Naive thymus-derived CD8-positive, alpha-beta T cell (primary cell): ENCODE measurements at regions not wholly inside any gene's neighbourhood (a gene's known extent, or its start where the extent isn't known, plus 50 kb on each side); places are given as distances from the start of the nearest gene placed in this dataset.

Experiments
- ATAC-seq, 2 donors: fragments of 150-1000 bp; cut with Tn5 transposase in 1 of 2; sonication (Bioruptor Pico), chemical (Tn5 transposase) in 1 of 2; 1 replicate in 1 of 2; 2 replicates in 1 of 2; pipeline ENCODE4 v1.10.0; 2021; ENCODE audit warnings: mild to moderate bottlenecking in 2 of 2, moderate library complexity in 2 of 2
- POLR2A ChIA-PET: fragments of 350-600 bp; sonication (Branson Sonifier 250); formaldehyde crosslinking; loops from one replicate; lab custom pipeline; 2021; ENCODE audit warnings: antibody characterized with exemption; lab: Charles Lee
- DNase-seq, 10 donors: peaks; one replicate each; pipeline versions ENCODE4 v3.0.0 to v3.0.0-alpha.2; 2020 to 2022
- H3K27ac Mint-ChIP-seq, 10 donors: one replicate each; pipeline ENCODE4 v1.8.0; 2020 to 2022; ENCODE audit warnings: mild to moderate bottlenecking in 10 of 10, mixed read lengths in 10 of 10, moderate library complexity in 4 of 10, inconsistent platforms in 1 of 10
- H3K27me3 Mint-ChIP-seq, 5 donors: one replicate each; pipeline ENCODE4 v1.8.0; 2021 to 2022; ENCODE audit warnings: mixed read lengths in 5 of 5
- H3K36me3 Mint-ChIP-seq, 3 donors: one replicate each; pipeline ENCODE4 v1.8.0; 2020 to 2022; ENCODE audit warnings: mixed read lengths in 3 of 3, mild to moderate bottlenecking in 2 of 3, inconsistent platforms in 1 of 3
- H3K4me1 Mint-ChIP-seq, 4 donors: one replicate each; pipeline ENCODE4 v1.8.0; 2021 to 2022; ENCODE audit warnings: mixed read lengths in 4 of 4
- H3K4me3 Mint-ChIP-seq, 10 donors: one replicate each; pipeline ENCODE4 v1.8.0; 2020 to 2022; ENCODE audit warnings: mild to moderate bottlenecking in 10 of 10, mixed read lengths in 10 of 10, moderate library complexity in 6 of 10, inconsistent platforms in 1 of 10
- H3K9me3 Mint-ChIP-seq, 9 donors: one replicate each; pipeline ENCODE4 v1.8.0; 2020 to 2022; ENCODE audit warnings: mixed read lengths in 9 of 9, mild to moderate bottlenecking in 3 of 9, inconsistent platforms in 1 of 9, moderate library complexity in 1 of 9

DNA sequence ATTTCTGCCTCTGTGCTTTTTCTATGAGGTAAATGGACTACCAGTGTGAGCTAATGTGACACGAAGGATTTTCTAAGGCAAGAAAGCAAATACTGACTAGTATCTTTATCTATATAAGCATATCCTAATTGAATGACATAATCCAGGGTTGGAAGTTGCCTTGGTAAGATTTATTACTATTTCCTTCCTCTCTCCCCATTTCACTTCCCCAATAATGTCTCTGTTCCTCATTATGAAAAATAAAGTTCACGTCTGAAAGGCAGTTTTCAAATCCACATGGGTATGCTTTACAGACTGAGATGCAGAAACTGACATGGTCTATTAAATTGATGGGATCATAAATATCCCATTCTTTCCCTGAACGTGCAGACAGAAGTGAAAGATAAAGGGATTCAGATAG lies 86.0 kb downstream of the DTWD1 start:
- POLR2A ChIA-PET, result no interaction called here
- no peak for DNase-seq

GRCh38 chr15:49707598-49707997 lies 86.8 kb downstream of the DTWD1 start:
- ATAC-seq (no peak), DNase-seq (no peak)
- Mint-ChIP-seq H3K27me3 (peaks cover 0 to 7% (median 0%) of the 10 kb centered on the region in 5 donors), H3K27ac (no peak overlapping the region), H3K4me3 (no peak overlapping the region), H3K9me3 (peaks cover 19 to 51% (median 30%) of the 10 kb centered on the region in 9 donors), H3K36me3 (peaks cover 0 to 27% (median 7%) of the 10 kb centered on the region in 3 donors), H3K4me1 (peaks cover 0 to 1% (median 0%) of the 10 kb centered on the region in 4 donors)
- POLR2A ChIA-PET, result no interaction called here

More for the DNA sequence above, 86.0 kb downstream of the DTWD1 start:
- Mint-ChIP-seq H3K4me1 (peaks cover 0 to 1% (median 0%) of the 10 kb centered on the region in 4 donors), H3K27ac (no peak overlapping the region), H3K27me3 (no peaks in the 10 kb centered on the region), H3K4me3 (no peak overlapping the region), H3K36me3 (peaks cover 0 to 20% (median 5%) of the 10 kb centered on the region in 3 donors), H3K9me3 (peaks cover 16 to 43% (median 26%) of the 10 kb centered on the region in 9 donors)
- no peak for ATAC-seq

- ATAC-seq, result no peak
- H3K27ac Mint-ChIP-seq, result no peak overlapping the region
- H3K27me3 Mint-ChIP-seq, result peaks cover 0 to 8% (median 2%) of the 10 kb centered on the region in 5 donors
- H3K36me3 Mint-ChIP-seq, result peaks cover 0 to 31% (median 7%) of the 10 kb centered on the region in 3 donors
- DNase-seq, result no peak
- peaks cover 19 to 55% (median 31%) of the 10 kb centered on the region in 9 donors for H3K9me3 Mint-ChIP-seq
- POLR2A ChIA-PET, result no interaction called here
- H3K4me1 Mint-ChIP-seq, result peaks cover 0 to 3% (median 0%) of the 10 kb centered on the region in 4 donors
- no peak overlapping the region for H3K4me3 Mint-ChIP-seq
Observed at GRCh38 chr15:49709646-49710214, 88.9 kb downstream of the DTWD1 start.

DNA sequence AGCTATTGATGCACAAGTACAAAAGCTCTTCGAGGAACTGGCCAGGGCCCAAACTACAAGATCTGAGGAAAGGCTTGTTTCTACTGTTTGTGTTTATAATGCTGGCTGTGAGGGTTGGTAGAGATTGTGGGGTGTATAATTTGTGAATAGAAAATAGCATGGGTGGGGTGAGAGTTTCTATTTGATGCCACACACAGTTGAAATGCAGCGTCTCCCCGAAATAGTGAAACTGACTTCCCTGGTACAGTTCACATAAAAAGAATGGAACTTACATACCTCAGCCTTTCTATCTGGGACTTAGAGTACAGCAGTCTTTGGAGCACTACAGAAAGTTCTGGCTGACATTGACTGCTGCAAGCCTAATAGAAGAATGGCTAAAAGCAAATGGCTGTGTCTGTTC lies 91.3 kb downstream of the DTWD1 start:
- no peak for DNase-seq
- H3K27ac Mint-ChIP-seq, result no peak overlapping the region
- peaks cover 0 to 5% (median 0%) of the 10 kb centered on the region in 4 donors for H3K4me1 Mint-ChIP-seq
- no peak overlapping the region for H3K4me3 Mint-ChIP-seq
- H3K9me3 Mint-ChIP-seq, result peaks cover 19 to 53% (median 31%) of the 10 kb centered on the region in 9 donors
- POLR2A ChIA-PET, result no interaction called here
- no peak for ATAC-seq
- H3K36me3 Mint-ChIP-seq, result peaks cover 0 to 31% (median 7%) of the 10 kb centered on the region in 3 donors
- peaks cover 0 to 8% (median 2%) of the 10 kb centered on the region in 5 donors for H3K27me3 Mint-ChIP-seq

DNA sequence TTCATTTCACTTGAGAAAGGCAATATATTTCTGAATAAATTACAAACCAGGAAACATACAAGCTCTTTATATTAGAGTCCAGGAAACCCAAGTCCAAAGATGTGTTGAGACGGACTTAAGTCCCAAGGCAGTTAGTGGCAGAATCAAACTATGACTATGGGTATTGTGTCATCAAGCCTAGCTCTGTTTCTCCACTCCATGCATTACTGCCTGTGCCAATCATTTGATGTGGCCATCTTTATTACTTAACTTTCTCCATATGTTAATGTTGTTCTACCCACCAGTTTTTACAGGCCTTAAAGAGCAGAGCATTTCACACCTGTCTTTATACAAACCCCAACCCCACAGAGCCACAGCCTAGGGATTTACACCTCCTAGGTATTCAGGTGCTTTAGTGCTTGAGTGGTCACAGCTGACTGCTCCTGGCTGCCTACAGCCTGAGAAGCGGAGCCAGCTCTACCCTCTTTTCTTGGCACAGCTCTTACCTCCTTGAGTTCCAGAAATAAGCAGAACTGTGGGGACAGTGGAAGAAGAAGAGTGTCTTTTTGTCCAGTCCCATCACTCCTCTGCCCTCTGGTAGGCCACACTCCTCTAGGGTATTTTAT lies 92.1 kb downstream of the DTWD1 start:
- H3K36me3 Mint-ChIP-seq, result peaks cover 0 to 31% (median 7%) of the 10 kb centered on the region in 3 donors
- no peak overlapping the region for H3K27ac Mint-ChIP-seq
- H3K9me3 Mint-ChIP-seq, result peaks cover 18 to 45% (median 31%) of the 10 kb centered on the region in 9 donors
- no peak overlapping the region for H3K4me3 Mint-ChIP-seq
- H3K27me3 Mint-ChIP-seq, result peaks cover 0 to 8% (median 2%) of the 10 kb centered on the region in 5 donors
- no peak for DNase-seq
- ATAC-seq, result no peak
- POLR2A ChIA-PET, result no interaction called here
- peaks cover 0 to 5% (median 0%) of the 10 kb centered on the region in 4 donors for H3K4me1 Mint-ChIP-seq

DNA sequence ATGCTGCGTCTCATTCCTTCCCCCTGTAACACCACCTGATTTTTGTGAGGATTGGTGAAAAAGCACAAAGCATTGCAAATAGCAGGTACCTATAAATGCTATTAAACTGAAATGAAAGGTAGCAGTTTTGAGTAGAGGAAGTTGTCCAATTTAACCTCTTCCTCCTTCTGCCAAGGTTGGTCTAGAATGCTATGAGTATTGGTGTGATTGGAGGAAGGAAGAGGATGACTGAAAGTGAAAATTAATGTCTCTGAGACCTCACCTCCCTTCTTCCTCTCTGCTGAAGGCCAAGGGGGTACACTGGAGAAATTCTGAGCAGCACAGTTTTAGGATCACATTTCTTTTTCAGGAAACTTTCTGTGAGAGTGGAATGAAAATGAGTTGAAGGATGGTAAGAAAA lies 94.4 kb downstream of the DTWD1 start:
- H3K36me3 Mint-ChIP-seq, result peaks cover 0 to 19% (median 3%) of the 10 kb centered on the region in 3 donors
- H3K4me3 Mint-ChIP-seq, result no peak overlapping the region
- POLR2A ChIA-PET, result no interaction called here
- DNase-seq (no peak), ATAC-seq (no peak)
- H3K27ac Mint-ChIP-seq, result no peak overlapping the region
- H3K4me1 Mint-ChIP-seq, result peaks cover 0 to 8% (median 0%) of the 10 kb centered on the region in 4 donors
- peaks cover under 1 to 22% (median 14%) of the 10 kb centered on the region in 9 donors for H3K9me3 Mint-ChIP-seq
- H3K27me3 Mint-ChIP-seq, result peaks cover 0 to 8% (median 2%) of the 10 kb centered on the region in 5 donors

DNA sequence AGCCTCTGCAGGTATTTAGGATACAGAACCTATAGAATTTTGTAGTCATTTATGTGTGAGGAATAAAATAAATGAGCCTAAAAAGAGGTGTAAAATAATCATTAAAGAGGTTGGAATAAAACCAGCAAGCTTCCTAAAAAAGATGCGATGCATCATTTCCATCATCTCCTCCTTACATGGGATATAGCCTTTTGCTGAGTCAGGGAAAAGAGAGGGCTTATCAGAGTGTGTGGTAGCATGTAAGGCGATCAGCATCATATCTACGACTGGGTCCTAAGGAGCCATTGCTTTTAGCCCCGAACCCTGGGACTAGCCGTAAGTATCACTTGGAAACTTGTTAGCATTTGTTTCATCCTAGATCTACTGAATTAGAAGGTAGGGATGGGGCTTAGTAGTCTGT lies 94.9 kb downstream of the DTWD1 start:
- POLR2A ChIA-PET, result no interaction called here
- H3K27me3 Mint-ChIP-seq, result peaks cover 0 to 8% (median 2%) of the 10 kb centered on the region in 5 donors
- ATAC-seq (no peak), DNase-seq (no peak)
- no peak overlapping the region for H3K4me3 Mint-ChIP-seq
- peaks cover 0 to 8% (median 0%) of the 10 kb centered on the region in 4 donors for H3K4me1 Mint-ChIP-seq
- H3K9me3 Mint-ChIP-seq, result peaks cover 0 to 21% (median 10%) of the 10 kb centered on the region in 9 donors
- H3K27ac Mint-ChIP-seq, result no peak overlapping the region
- peaks cover 0 to 19% (median 3%) of the 10 kb centered on the region in 3 donors for H3K36me3 Mint-ChIP-seq

DNA sequence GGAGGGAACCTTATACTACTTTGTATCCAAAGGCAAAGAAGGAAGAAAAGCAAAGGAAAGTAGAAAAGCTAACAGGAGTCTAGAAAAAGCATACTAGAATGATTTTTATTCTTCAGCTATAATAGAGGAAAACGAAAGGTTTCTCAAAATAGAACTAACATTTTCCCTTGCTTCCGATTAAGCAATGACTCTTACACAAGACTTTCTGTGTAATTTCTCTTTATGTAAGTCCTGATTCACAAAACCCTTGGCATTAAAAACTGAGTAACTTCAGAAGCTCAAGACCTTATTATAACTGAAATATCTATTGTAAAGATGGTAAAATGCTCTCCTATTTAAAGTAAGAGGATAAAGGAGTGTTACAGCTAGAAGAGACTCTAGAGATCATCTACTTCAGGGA lies 97.4 kb downstream of the DTWD1 start:
- POLR2A ChIA-PET, result no interaction called here
- ATAC-seq (no peak), DNase-seq (no peak)
- H3K27me3 Mint-ChIP-seq, result peaks cover 2 to 6% (median 5%) of the 10 kb centered on the region in 5 donors
- no peak overlapping the region for H3K4me3 Mint-ChIP-seq
- no peak overlapping the region for H3K27ac Mint-ChIP-seq
- peaks cover 0 to 2% (median 0%) of the 10 kb centered on the region in 9 donors for H3K9me3 Mint-ChIP-seq
- H3K4me1 Mint-ChIP-seq, result peaks cover 0 to 6% (median 0%) of the 10 kb centered on the region in 4 donors
- no peaks in the 10 kb centered on the region for H3K36me3 Mint-ChIP-seq

GRCh38 chr15:49718846-49719245 lies 98.0 kb downstream of the DTWD1 start:
- peaks cover 3 to 12% (median 6%) of the 10 kb centered on the region in 5 donors for H3K27me3 Mint-ChIP-seq
- DNase-seq (no peak), ATAC-seq (no peak)

GRCh38 chr15:49720261-49720660 lies 99.4 kb downstream of the DTWD1 start:
- POLR2A ChIA-PET, result no interaction called here
- Mint-ChIP-seq H3K4me1 (peaks cover 0 to 6% (median 0%) of the 10 kb centered on the region in 4 donors), H3K27me3 (peaks cover 3 to 14% (median 6%) of the 10 kb centered on the region in 5 donors), H3K27ac (no peak overlapping the region), H3K9me3 (peaks cover 0 to 5% (median 2%) of the 10 kb centered on the region in 9 donors), H3K36me3 (peaks cover 0 to 2% (median 0%) of the 10 kb centered on the region in 3 donors), H3K4me3 (no peak overlapping the region)
- no peak for ATAC-seq
- DNase-seq, result no peak

More at GRCh38 chr15:49718846-49719245, 98.0 kb downstream of the DTWD1 start:
- no peak overlapping the region for H3K27ac Mint-ChIP-seq
- peaks cover 0 to under 1% (median 0%) of the 10 kb centered on the region in 9 donors for H3K9me3 Mint-ChIP-seq
- H3K4me3 Mint-ChIP-seq, result no peak overlapping the region
- peaks cover 0 to 6% (median 0%) of the 10 kb centered on the region in 4 donors for H3K4me1 Mint-ChIP-seq
- no peaks in the 10 kb centered on the region for H3K36me3 Mint-ChIP-seq
- POLR2A ChIA-PET, result no interaction called here

DNA sequence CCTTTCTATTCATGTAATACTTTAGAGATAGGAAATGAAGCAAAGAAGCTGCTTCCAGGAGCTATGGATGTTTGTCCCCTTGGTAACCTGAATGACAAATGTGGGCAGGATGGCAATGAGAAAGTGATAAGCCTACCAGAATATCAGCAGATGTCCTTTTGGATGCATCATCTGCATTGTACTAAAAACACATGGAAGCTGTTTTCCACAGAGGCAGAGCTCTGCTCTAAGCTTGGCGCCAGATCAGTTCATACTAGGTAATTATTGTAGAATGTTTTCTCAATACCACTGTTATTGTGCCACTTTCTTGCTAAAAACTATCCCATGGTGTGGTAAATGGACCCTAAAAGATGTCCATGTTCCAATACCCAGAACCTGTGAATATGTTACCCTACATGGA lies 100.2 kb downstream of the DTWD1 start:
- Mint-ChIP-seq H3K9me3 (peaks cover 5 to 14% (median 10%) of the 10 kb centered on the region in 9 donors), H3K36me3 (peaks cover 0 to 7% (median 0%) of the 10 kb centered on the region in 3 donors), H3K27ac (no peak overlapping the region), H3K27me3 (peaks cover 3 to 14% (median 6%) of the 10 kb centered on the region in 5 donors), H3K4me3 (no peak overlapping the region), H3K4me1 (peaks cover 0 to 3% (median 0%) of the 10 kb centered on the region in 4 donors)
- ATAC-seq (no peak), DNase-seq (no peak)
- POLR2A ChIA-PET, result no interaction called here

DNA sequence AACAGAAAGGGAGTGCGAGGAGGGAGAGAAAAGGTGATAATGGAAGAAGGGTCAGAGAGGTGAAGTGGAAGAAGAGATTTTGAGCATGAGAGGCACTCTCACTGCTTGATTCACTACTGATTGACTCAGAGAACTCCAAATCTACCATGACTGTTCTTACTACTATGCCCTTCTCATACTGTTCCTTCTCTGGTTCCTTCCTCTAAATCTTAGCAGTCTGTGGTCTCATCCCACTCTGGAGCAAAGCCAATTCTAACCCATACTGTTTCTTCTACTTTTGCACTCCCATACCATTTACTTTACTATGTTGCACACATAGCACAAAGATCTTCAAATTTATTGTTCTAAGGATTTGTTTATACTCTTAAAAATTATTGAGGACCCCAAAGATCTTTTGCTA lies 100.8 kb downstream of the DTWD1 start:
- Mint-ChIP-seq H3K36me3 (peaks cover 0 to 12% (median 0%) of the 10 kb centered on the region in 3 donors), H3K27me3 (peaks cover 3 to 14% (median 6%) of the 10 kb centered on the region in 5 donors), H3K27ac (no peak overlapping the region), H3K9me3 (peaks cover 6 to 19% (median 14%) of the 10 kb centered on the region in 9 donors), H3K4me1 (peaks cover 0 to 3% (median 0%) of the 10 kb centered on the region in 4 donors), H3K4me3 (no peak overlapping the region)
- DNase-seq (no peak), ATAC-seq (no peak)
- POLR2A ChIA-PET, result no interaction called here

DNA sequence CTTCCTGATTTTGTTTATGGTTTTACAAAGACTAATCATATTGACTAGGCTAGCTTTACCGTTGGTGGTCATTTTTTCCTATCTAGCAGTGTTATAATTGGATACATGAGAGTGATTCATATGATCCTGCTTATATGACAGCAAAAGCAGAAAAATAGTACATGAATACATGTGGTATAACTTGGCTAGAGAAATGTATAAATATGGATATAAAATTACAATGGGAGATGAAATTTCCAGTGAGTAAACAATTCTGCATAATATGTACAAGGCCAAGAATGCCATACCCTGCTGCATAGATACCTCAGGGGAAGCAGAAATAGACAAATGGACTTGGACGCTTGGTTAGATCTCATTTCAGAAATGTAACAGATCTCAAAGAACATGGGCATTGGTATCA lies 103.1 kb downstream of the DTWD1 start:
- H3K27me3 Mint-ChIP-seq, result peaks cover 3 to 14% (median 3%) of the 10 kb centered on the region in 5 donors
- H3K4me1 Mint-ChIP-seq, result no peaks in the 10 kb centered on the region
- no peak for ATAC-seq
- peaks cover 6 to 28% (median 22%) of the 10 kb centered on the region in 9 donors for H3K9me3 Mint-ChIP-seq
- POLR2A ChIA-PET, result no interaction called here
- no peak for DNase-seq
- no peak overlapping the region for H3K4me3 Mint-ChIP-seq
- peaks cover 0 to 22% (median 0%) of the 10 kb centered on the region in 3 donors for H3K36me3 Mint-ChIP-seq
- H3K27ac Mint-ChIP-seq, result no peak overlapping the region
